SK-N-MC (cell line): ENCODE measurements at regions not wholly inside any gene's neighbourhood (a gene's known extent, or its start where the extent isn't known, plus 50 kb on each side); places are given as distances from the start of the nearest gene placed in this dataset.

Experiments used
- EZH2 ChIP-seq: fragments of 200-600 bp; sonication (generic); IDR thresholded peaks from one replicate; pipeline ENCODE4 v1.6.1; 2017; ENCODE audit warnings: antibody characterized with exemption
- FOXP2 ChIP-seq: optimal IDR thresholded peaks from 2 replicates; pipeline ENCODE3; 2011; ENCODE audit warnings: mild to moderate bottlenecking, moderate library complexity; ENCODE audit not compliant: insufficient read depth; ENCODE audit errors: extremely low read length, control extremely low read depth
- POLR2AphosphoS5 ChIP-seq: IDR thresholded peaks from 2 replicates; pipeline ENCODE4 v1.6.1; 2012; ENCODE audit warnings: mild to moderate bottlenecking, low read depth, low read length, borderline replicate concordance

DNA sequence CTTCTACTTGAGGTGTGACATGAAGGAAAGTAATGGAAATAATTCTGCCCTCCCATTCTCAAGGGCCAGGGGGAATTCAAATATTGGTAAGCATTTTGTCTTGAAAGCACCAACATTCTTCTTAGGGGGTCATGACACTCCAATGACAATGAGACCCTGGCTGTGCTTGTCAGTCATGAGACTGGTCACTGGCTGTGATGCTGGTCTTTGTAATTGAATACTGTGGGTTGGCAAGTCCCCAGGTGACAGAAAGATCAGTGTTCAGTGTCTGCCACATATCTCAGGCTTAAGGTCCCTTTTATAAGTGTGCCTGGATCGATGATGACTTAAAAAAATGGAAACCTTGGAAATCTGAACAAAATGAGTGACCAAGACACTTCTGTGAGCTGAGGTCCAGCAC, 151.4 kb downstream of the SNRPN start:
- TF ChIP-seq POLR2AphosphoS5 (no peak), EZH2 (no peak), FOXP2 (no peak)
